HG03039 (cell line): ENCODE measurements at regions not wholly inside any gene's neighbourhood (a gene's known extent, or its start where the extent isn't known, plus 50 kb on each side); places are given as distances from the start of the nearest gene placed in this dataset.
"Not testable (repeated sequence)": the region's sequence is repeated elsewhere in the genome, so short reads cannot be mapped to it uniquely, and the experiment has no call there.

Experiments used
- ATAC-seq: cut with Tn5 transposase; IDR thresholded peaks from one replicate; pipeline ENCODE4 v1.9.1; 2021; ENCODE audit warnings: mild to moderate bottlenecking, moderate library complexity; ENCODE audit not compliant: unreplicated experiment

GRCh38 chr6:94902974-94903628 lies 674.2 kb upstream of the MANEA start:
- no peak for ATAC-seq

DNA sequence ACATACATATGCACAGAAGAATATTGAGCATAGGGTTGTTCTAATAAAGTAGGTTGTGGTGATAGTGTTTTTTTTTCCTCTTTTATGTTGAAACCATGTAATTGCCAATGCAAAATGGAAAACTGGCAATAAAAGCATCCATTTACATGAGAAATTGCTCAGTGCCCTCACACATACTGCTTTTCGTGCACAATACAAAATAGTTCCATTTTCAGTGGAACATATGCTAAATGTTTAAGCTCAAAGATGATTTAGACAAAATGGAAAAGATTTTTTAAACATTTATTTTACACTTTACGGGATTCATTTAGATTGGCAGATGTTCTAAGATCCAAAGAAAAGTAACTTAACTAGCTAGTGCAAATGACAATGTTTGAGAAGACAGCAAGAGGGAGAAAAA lies 678.1 kb upstream of the MANEA start:
- no peak for ATAC-seq

DNA sequence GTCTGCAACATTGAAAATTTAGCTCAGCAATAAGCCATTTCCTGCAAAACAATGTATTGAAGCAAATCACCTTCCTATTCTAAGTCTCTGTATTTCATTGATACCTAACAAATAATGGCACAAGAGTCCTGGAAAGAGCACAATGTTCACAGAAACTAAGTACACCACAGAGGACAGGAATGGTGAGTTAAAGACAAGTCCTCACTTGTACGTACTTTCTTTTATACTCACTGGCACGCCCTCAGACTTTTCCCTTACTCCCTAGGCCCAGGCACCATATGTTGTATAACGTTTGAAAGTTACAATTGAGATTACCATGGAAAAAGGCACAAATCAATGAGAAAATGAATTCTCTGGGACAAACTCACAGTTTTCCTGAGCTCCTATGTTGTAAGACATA lies 683.0 kb upstream of the MANEA start:
- no peak for ATAC-seq

- ATAC-seq: no peak
Observed at GRCh38 chr6:94893327-94893726, 684.0 kb upstream of the MANEA start.

GRCh38 chr6:94873819-94874218 lies 703.5 kb upstream of the MANEA start:
- ATAC-seq: not testable (repeated sequence)

GRCh38 chr6:94862112-94862511 lies 715.2 kb upstream of the MANEA start:
- no peak for ATAC-seq

DNA sequence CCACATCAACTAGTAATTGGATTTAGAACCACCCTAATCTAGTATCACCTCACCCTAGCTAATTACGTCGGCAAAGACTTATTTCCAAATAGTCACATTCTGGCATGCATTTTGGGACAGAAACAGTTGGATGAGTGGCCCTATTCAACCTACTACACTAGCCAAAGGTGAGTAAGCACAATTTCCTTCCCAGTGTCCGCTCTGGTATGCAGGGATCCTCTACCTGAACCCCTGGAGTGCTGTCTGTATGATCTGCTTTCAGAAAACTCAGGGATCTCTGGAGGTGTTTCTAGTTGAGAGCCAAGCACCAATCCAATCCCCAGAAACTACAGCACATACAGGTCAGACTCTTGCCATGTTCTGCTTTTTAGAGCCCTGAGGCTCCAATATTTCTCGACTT lies 717.4 kb upstream of the MANEA start:
- ATAC-seq: no peak

DNA sequence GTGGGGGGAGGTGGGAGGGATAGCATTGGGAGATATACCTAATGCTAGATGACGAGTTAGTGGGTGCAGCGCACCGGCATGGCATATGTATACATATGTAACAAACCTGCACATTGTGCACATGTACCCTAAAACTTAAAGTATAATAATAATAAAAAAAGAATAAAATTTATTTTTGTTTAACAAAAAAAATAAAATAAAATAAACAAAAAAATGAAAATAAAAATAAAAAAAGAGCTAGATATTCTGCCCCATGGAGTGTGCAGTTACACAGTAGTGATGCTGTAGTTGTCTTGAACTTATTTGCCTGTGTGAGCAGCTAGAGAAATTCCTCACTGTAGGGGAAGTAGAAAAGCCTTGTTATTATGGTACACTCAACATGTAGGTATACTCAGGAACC lies 720.3 kb upstream of the MANEA start:
- ATAC-seq: not testable (repeated sequence)

DNA sequence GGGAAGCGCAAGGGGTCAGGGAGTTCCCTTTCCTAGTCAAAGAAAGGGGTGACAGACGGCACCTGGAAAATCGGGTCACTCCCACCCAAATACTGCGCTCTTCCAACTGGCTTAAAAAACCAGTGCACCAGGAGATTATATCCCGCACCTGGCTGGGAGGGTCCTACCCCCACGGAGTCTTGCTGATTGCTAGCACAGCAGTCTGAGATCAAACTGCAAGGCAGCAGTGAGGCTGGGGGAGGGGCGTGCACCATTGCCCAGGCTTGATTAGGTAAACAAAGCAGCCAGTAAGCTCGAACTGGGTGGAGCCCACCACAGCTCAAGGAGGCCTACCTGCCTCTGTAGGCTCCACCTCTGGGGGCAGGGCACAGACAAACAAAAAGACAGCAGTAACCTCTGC lies 726.0 kb upstream of the MANEA start:
- ATAC-seq: not testable (repeated sequence)

DNA sequence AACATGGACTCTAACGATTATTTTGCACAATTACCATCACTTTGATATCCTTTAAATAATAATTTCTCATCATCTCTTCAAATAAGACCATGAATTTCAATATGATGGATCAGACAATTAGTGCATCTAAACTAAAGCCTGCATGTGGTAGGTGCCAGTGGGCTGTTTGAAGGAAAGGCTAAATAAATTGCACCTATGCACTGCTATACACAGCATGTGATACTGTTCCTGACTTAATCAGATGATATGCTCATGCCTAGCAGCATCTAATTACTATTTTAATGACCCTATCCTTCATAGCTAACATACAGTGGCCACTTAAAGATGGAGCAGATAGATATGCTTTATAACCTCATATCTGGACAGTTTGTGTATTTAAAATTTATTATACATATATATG lies 731.6 kb upstream of the MANEA start:
- no peak for ATAC-seq

DNA sequence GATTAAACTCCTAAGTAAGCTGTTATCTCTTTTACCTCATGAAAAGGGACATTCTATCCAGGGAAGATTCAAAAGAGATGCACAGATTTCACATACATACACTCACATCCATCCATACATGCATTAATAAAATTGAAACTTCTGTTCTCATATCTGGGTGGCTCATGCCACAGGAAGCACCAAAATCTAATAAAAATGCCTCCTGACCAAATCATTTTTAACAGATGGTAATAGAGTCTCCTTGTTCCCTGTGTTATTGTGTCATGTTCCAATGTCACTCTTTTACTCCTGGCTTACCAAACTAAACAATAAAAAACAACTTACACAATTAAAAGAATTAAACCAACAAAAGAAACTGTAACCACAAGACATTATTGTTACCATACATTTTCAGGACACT lies 742.1 kb upstream of the MANEA start:
- no peak for ATAC-seq

DNA sequence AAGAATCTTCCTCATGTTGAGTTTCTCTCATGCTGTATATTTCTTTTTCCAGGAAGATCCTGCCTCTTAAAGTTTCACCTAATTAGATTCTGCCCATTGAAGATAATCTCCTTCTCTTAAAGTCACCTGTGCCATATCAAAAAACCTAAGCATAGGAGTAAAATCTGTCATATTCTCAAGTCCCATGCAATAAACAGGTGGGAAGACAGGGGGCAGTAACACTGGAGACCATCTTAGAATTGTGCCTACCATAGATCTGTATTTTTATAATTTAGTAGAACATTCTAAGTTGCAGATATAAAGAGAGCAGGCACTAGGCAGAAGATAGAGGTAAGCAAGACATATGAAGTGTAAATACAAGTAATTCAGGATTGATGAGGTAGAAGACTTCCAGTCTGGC lies 763.5 kb upstream of the MANEA start:
- no peak for ATAC-seq

- ATAC-seq: no peak
Observed at GRCh38 chr6:94801344-94801743, 776.0 kb upstream of the MANEA start.

DNA sequence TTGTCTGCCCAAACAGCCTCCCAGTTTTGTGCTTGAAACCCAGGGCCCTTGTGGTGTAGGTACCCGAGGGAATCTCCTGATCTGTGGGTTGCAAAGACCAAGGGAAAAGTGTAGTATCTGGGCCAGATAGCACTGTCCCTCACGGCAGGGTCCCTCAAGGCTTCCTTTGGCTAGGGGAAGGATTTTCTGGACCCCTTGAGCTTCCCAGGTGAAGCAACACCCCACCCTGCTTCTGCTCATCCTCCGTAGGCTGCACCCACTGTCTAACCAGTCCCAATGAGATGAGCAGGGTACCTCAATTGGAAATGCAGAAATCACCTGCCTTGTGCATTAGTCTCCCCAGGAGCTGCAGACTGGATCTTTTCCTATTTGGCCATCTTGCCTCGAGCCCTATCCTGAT lies 791.8 kb upstream of the MANEA start:
- no peak for ATAC-seq

GRCh38 chr6:94785081-94785480 lies 792.3 kb upstream of the MANEA start:
- not testable (repeated sequence) for ATAC-seq

DNA sequence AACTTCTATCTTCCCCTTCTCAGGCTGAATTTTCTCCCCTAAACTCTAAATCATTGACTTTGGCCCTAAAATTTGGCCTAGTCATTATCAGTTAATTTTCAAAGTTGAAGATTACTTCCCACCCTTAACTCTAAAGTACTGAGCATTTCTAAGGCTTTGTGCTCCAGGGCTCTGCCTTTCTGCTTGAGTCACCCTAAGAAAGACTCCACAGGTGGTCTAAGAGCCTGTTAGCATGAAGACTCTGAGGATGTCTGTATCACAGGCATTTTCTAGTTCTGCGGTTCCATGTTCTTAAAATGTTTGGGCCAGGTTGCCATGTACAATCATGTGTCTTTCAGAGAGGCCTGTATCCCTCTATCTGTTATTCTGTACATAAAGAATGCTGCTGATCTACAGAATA lies 808.1 kb upstream of the MANEA start:
- ATAC-seq: no peak

DNA sequence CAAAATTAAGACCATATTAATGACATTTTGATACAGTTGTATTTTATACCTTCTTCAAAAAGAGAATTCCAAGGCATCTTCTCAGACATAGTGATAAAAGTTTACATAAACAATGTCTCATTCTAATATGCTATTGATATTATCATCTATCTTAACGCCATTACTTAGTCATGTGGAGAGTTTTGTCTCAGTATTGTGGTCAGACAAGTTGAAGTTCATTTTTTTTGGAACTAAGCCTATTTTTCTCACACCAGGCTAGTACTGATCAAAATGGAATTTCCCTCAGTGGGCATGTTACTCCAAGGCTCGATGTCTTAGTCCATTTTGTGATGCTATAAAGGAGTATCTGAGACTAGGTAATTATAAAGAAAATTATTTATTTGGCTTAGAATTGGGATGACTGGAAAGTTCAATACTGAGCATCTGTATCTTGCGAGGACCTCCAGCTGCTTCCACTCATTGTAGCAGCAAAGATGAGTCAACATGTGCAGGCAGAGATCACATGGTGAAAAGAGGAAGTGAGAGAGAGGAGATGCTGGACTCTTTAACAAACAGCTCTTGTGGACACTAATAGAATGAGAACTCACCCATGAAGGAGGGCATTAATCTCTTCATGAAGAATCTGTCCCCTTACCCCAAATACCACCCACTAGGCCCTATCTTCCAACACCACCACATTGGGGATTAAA lies 825.5 kb upstream of the MANEA start:
- ATAC-seq: peak; percentile 96

- ATAC-seq: no peak
Observed at GRCh38 chr6:94736236-94736635, 841.1 kb upstream of the MANEA start.

DNA sequence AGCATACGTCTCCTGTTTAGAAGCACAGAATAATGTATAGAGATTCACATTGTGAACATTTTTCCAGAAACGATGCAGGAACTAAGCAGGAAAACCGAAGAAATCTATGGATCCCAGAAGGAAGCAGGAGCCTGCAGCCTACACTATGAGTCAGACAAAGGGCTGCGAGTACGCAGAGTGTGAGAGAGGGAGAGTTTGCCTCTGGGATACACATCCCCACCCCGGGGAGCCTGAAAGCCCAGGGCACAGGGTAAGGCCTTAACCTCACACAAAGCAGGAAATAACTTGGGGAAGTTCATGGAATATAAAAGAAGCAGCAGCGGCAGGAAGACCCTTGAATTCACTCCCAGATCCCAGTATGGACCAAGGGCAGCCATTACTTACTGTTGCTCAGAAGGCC lies 842.1 kb upstream of the MANEA start:
- no peak for ATAC-seq

GRCh38 chr6:94734751-94735150 lies 842.6 kb upstream of the MANEA start:
- no peak for ATAC-seq

DNA sequence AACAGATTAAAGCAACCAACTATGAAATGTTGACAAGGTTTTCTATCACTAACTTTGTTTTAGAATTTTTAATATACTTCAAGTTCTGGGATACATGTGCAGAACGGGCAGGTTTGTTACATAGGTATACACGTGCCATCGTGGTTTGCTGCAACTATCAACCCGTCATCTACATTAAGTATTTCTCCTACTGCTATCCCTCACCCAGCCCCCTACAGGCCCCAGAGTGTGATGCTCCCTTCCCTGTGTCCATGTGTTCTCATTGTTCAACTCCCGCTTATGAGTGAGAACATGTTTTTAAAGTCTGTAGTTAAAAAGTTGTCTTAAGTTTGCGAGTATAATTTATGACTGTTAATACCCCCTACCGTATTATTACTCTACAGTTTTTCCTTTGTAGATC lies 844.3 kb upstream of the MANEA start:
- no peak for ATAC-seq

DNA sequence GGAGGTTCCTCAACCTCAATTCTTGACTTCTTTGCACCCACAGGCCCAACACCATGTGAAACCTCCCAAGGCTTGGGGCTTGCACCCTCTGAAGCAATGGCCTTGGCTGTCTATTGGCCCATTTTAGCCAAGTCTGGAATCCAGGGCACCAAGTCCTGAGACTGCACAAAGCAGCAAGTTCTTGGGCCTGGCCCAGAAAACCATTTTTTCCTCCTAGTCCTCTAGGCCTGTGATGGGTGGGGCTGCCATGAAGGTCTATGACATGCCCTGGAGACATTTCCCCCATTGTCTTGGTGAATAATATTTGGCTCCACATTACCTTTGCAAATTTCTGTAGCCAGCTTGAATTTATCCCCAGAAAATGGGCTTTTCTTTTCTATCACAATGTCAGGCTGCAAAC lies 849.6 kb upstream of the MANEA start:
- ATAC-seq: no peak

- no peak for ATAC-seq
Observed at GRCh38 chr6:94721459-94721858, 855.9 kb upstream of the MANEA start.
